A549 (cell line): ENCODE measurements at regions not wholly inside any gene's neighbourhood (a gene's known extent, or its start where the extent isn't known, plus 50 kb on each side); places are given as distances from the start of the nearest gene placed in this dataset.

Experiments used
- ATAC-seq, 2 experiments: fragments of 200-7000 bp in 1 of 2; fragments of >200 bp in 1 of 2; cut with Nextera tagmentation in 1 of 2; cut with Tn5 transposase in 1 of 2; 3 replicates each; pipeline versions ENCODE4 v1.8.0 to v1.9.1; 2018 to 2020; ENCODE audit warnings: mild to moderate bottlenecking in 1 of 2, moderate library complexity in 1 of 2
- CTCF ChIA-PET: fragments of 300-600 bp; sonication (Branson Sonifier 250); formaldehyde crosslinking; extraction: SDS; loops from one replicate; lab custom pipeline; 2021; ENCODE audit warnings: antibody characterized with exemption, inconsistent platforms; lab: Yijun Ruan, JAX
- POLR2A ChIA-PET: fragments of 350-600 bp; formaldehyde crosslinking; extraction: SDS; loops from one replicate; lab custom pipeline; 2021; ENCODE audit warnings: antibody characterized with exemption, inconsistent platforms; lab: Yijun Ruan, JAX
- DNase-seq, 2 experiments: peaks; one replicate each; pipeline versions ENCODE4 v3.0.0 to v3.0.0-alpha.2; 2011 to 2016; ENCODE audit warnings: low read depth in 1 of 2, low spot score in 1 of 2
- FAIRE-seq: peaks from 2 replicates; lab custom pipeline; 2011; peaks lifted over from hg19 to GRCh38; lab: Jason Lieb, UNC
- H3K27ac ChIP-seq, 2 experiments: fragments of >200 bp; sonication (Bioruptor Twin); formaldehyde crosslinking; 3 replicates each; pipeline ENCODE4 v1.5.1; 2016 to 2017
- H3K4me1 ChIP-seq: fragments of >200 bp; sonication (Bioruptor Twin); formaldehyde crosslinking; 3 replicates; pipeline ENCODE4 v1.6.1; 2016
- H3K4me2 ChIP-seq: fragments of >200 bp; sonication (Bioruptor Twin); formaldehyde crosslinking; 3 replicates; pipeline ENCODE4 v1.6.1; 2016
- H3K4me3 ChIP-seq: fragments of >200 bp; sonication (Bioruptor Twin); formaldehyde crosslinking; 3 replicates; pipeline ENCODE4 v1.5.1; 2016
- H3K9me3 ChIP-seq: fragments of >200 bp; sonication (Bioruptor Twin); formaldehyde crosslinking; 3 replicates; pipeline ENCODE4 v1.6.1; 2016
- ATOH8 ChIP-seq: fragments of 250-450 bp; sonication (Bioruptor Pico); IDR thresholded peaks from 2 replicates; pipeline ENCODE4 v1.5.0; 2020; ENCODE audit warnings: low read depth, mild to moderate bottlenecking, moderate library complexity
- BHLHE40 ChIP-seq: IDR thresholded peaks from 2 replicates; pipeline ENCODE4 v1.6.1; 2012; ENCODE audit warnings: low read depth, low read length, inconsistent platforms
- CBX2 ChIP-seq: fragments of 200-600 bp; sonication (generic); IDR thresholded peaks from 2 replicates; pipeline ENCODE4 v1.6.1; 2016; ENCODE audit warnings: low read depth, mild to moderate bottlenecking, borderline replicate concordance
- CBX8 ChIP-seq: fragments of 200-600 bp; sonication (generic); IDR thresholded peaks from 2 replicates; pipeline ENCODE4 v1.6.1; 2016
- EHMT2 ChIP-seq: fragments of 200-600 bp; sonication (generic); IDR thresholded peaks from 2 replicates; pipeline ENCODE4 v1.6.1; 2016; ENCODE audit warnings: antibody characterized with exemption, low read depth, mild to moderate bottlenecking, moderate library complexity
- FOSL2 ChIP-seq, 2 experiments: fragments of 450-650 bp in 1 of 2; fragments of >200 bp in 1 of 2; sonication (Bioruptor Twin) in 1 of 2; formaldehyde crosslinking; IDR thresholded peaks; 2 replicates each; pipeline versions ENCODE4 v1.5.0 to v1.6.1; 2016 to 2020; ENCODE audit warnings: mild to moderate bottlenecking in 1 of 2, moderate library complexity in 1 of 2
- FOXS1 ChIP-seq: fragments of 250-450 bp; sonication (Bioruptor Pico); IDR thresholded peaks from 2 replicates; pipeline ENCODE4 v1.5.0; 2020; ENCODE audit warnings: mild to moderate bottlenecking, moderate library complexity
- HEYL ChIP-seq: fragments of 250-450 bp; sonication (Bioruptor Pico); IDR thresholded peaks from 2 replicates; pipeline ENCODE4 v1.8.0; 2021; ENCODE audit warnings: mild to moderate bottlenecking, moderate library complexity
- JUN ChIP-seq, 2 experiments: fragments of >200 bp; sonication (Bioruptor Twin); formaldehyde crosslinking; IDR thresholded peaks; 2 replicates in 1 of 2; 3 replicates in 1 of 2; pipeline ENCODE4 v1.6.1; 2016 to 2017
- MAFK ChIP-seq: fragments of 450-650 bp; IDR thresholded peaks from 2 replicates; pipeline ENCODE4 v1.6.1; 2014; ENCODE audit not compliant: partially characterized antibody
- MAZ ChIP-seq: fragments of 150-350 bp; IDR thresholded peaks from 2 replicates; pipeline ENCODE4 v1.6.1; 2014; ENCODE audit warnings: antibody characterized with exemption, low read depth, low read length, borderline replicate concordance
- MYC ChIP-seq: IDR thresholded peaks from 2 replicates; pipeline ENCODE4 v1.6.1; 2012; ENCODE audit warnings: mild to moderate bottlenecking, inconsistent platforms, low read length, improper control_type of control experiment, borderline replicate concordance
- NFE2L2 ChIP-seq: fragments of 150-350 bp; conservative IDR thresholded peaks from 2 replicates; pipeline ENCODE4 v1.6.1; 2014; ENCODE audit warnings: low read length
- NR3C1 ChIP-seq: fragments of >200 bp; sonication (Bioruptor Twin); formaldehyde crosslinking; IDR thresholded peaks from 3 replicates; pipeline ENCODE4 v1.6.1; 2017
- PBX3 ChIP-seq: IDR thresholded peaks from 2 replicates; pipeline ENCODE4 v1.6.1; 2012
- PHF8 ChIP-seq: fragments of 200-600 bp; sonication (generic); IDR thresholded peaks from 2 replicates; pipeline ENCODE4 v1.6.1; 2016; ENCODE audit warnings: low read depth, mild to moderate bottlenecking, antibody characterized with exemption, moderate library complexity, borderline replicate concordance
- POLR2A ChIP-seq: IDR thresholded peaks from 2 replicates; pipeline ENCODE4 v1.6.1; 2012; ENCODE audit warnings: mild to moderate bottlenecking, low read length
- RCOR1 ChIP-seq: fragments of 150-350 bp; IDR thresholded peaks from 2 replicates; pipeline ENCODE4 v1.6.1; 2014; ENCODE audit warnings: antibody characterized with exemption, low read length, low read depth
- SREBF2 ChIP-seq: fragments of 450-650 bp; IDR thresholded peaks from 2 replicates; pipeline ENCODE4 v1.6.1; 2014; ENCODE audit warnings: mild to moderate bottlenecking, moderate library complexity
- TFCP2L1 ChIP-seq: fragments of 250-450 bp; sonication (Bioruptor Pico); IDR thresholded peaks from 2 replicates; pipeline ENCODE4 v1.5.0; 2021; ENCODE audit warnings: mild to moderate bottlenecking
- ZC3H11A ChIP-seq: fragments of 450-650 bp; IDR thresholded peaks from 2 replicates; pipeline ENCODE4 v1.6.1; 2014; ENCODE audit warnings: antibody characterized with exemption, mild to moderate bottlenecking
- ZSCAN20 ChIP-seq: fragments of 250-450 bp; sonication (Bioruptor Pico); IDR thresholded peaks from 2 replicates; pipeline ENCODE4 v1.8.0; 2022; ENCODE audit warnings: mild to moderate bottlenecking, moderate library complexity
- WGBS: methylation state at CpG from one replicate; pipeline ENCODE4 v1.1.6; 2017; ENCODE audit errors: missing lambda C conversion rate; 5-methylcytosine and 5-hydroxymethylcytosine counted together
- TF ChIP-seq, protein P1 (sequence below): fragments of 150-350 bp; IDR thresholded peaks from 2 replicates; pipeline ENCODE4 v1.6.1; 2014; ENCODE audit warnings: low read depth, mild to moderate bottlenecking, low read length
- TF ChIP-seq, protein P2 (sequence below): fragments of 200-600 bp; sonication (generic); IDR thresholded peaks from 2 replicates; pipeline ENCODE4 v1.6.1; 2016; ENCODE audit warnings: antibody characterized with exemption, mild to moderate bottlenecking, moderate library complexity
- TF ChIP-seq, protein P3 (sequence below): fragments of 450-650 bp; IDR thresholded peaks from 2 replicates; pipeline ENCODE4 v1.6.1; 2014; ENCODE audit warnings: antibody characterized with exemption
- TF ChIP-seq, protein P4 (sequence below): fragments of >200 bp; sonication (Bioruptor Twin); formaldehyde crosslinking; IDR thresholded peaks from 3 replicates; pipeline ENCODE4 v1.6.1; 2016

GRCh38 chr1:232388363-232388762 is 241.6 kb downstream of the SIPA1L2 start:
- POLR2A ChIA-PET, result no interaction called here
- Histone ChIP-seq H3K27ac (no peak overlapping the region), H3K9me3 (no peaks in the 10 kb centered on the region), H3K4me2 (no peak overlapping the region), H3K4me3 (no peak overlapping the region), H3K4me1 (no peaks in the 10 kb centered on the region)
- FAIRE-seq (no peak), DNase-seq (no peak), ATAC-seq (no peak)
- TF ChIP-seq MAFK (peak; percentile 95), MAZ (no peak)
- 66% methylated on average over 3 of the region's 3 CpGs for WGBS
- CTCF ChIA-PET, result interaction anchor here (0.6 to 1.3 kb wide), 2 partner anchors 12 to 283 kb away, joined by 3 to 4 read pairs; no protein-coding TSS in a partner anchor

GRCh38 chr1:232386721-232387510 is 243.0 kb downstream of the SIPA1L2 start:
- ATAC-seq (no peak), DNase-seq (no peak), FAIRE-seq (no peak)
- ChIA-PET POLR2A (no interaction called here), CTCF (no interaction called here)
- H3K4me1 ChIP-seq, result no peaks in the 10 kb centered on the region
- H3K9me3 ChIP-seq, result no peaks in the 10 kb centered on the region
- no peak for TF ChIP-seq ATOH8 (CRISPR knock-in tag)
- no peak for TF ChIP-seq NFE2L2
- no peak for TF ChIP-seq ZSCAN20 (CRISPR knock-in tag)
- TF ChIP-seq, protein P1, sequence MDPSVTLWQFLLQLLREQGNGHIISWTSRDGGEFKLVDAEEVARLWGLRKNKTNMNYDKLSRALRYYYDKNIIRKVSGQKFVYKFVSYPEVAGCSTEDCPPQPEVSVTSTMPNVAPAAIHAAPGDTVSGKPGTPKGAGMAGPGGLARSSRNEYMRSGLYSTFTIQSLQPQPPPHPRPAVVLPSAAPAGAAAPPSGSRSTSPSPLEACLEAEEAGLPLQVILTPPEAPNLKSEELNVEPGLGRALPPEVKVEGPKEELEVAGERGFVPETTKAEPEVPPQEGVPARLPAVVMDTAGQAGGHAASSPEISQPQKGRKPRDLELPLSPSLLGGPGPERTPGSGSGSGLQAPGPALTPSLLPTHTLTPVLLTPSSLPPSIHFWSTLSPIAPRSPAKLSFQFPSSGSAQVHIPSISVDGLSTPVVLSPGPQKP, result no peak
- no peak for TF ChIP-seq CBX2
- TF ChIP-seq ZC3H11A, result no peak
- no peak for TF ChIP-seq POLR2A
- no peak for TF ChIP-seq PBX3
- TF ChIP-seq MAFK, result no peak
- TF ChIP-seq FOXS1, result no peak
- no peak for TF ChIP-seq NR3C1
- no peak for TF ChIP-seq TFCP2L1 (CRISPR knock-in tag)
- TF ChIP-seq MYC, result no peak
- no peak for TF ChIP-seq HEYL
- TF ChIP-seq FOSL2 (IDR thresholded peaks at IDR 0.05), result no peak
- no peak for TF ChIP-seq FOSL2 (CRISPR knock-in tag; IDR thresholded peaks at IDR 0.05)
- H3K4me2 ChIP-seq, result no peak overlapping the region
- H3K4me3 ChIP-seq, result no peak overlapping the region
- WGBS, result 74% methylated on average over 8 of the region's 9 CpGs
- no peak overlapping the region for H3K27ac ChIP-seq

GRCh38 chr1:232386294-232386693 is 243.6 kb downstream of the SIPA1L2 start:
- no peak for ATAC-seq
- Histone ChIP-seq H3K4me1 (no peaks in the 10 kb centered on the region), H3K4me2 (no peak overlapping the region), H3K4me3 (no peak overlapping the region), H3K27ac (no peak overlapping the region), H3K9me3 (no peaks in the 10 kb centered on the region)
- FAIRE-seq, result no peak
- CTCF ChIA-PET, result no interaction called here
- 77% methylated on average over 9 of the region's 9 CpGs for WGBS
- no peak for DNase-seq
- POLR2A ChIA-PET, result no interaction called here
- TF ChIP-seq BHLHE40 (no peak), SREBF2 (no peak), CBX8 (no peak), RCOR1 (no peak), FOSL2 (IDR thresholded peaks at IDR 0.05) (no peak), FOSL2 (CRISPR knock-in tag; IDR thresholded peaks at IDR 0.05) (no peak), JUN (IDR thresholded peaks at IDR 0.05) (no peak), EHMT2 (no peak), PHF8 (no peak), HEYL (no peak)
- TF ChIP-seq, protein P2, sequence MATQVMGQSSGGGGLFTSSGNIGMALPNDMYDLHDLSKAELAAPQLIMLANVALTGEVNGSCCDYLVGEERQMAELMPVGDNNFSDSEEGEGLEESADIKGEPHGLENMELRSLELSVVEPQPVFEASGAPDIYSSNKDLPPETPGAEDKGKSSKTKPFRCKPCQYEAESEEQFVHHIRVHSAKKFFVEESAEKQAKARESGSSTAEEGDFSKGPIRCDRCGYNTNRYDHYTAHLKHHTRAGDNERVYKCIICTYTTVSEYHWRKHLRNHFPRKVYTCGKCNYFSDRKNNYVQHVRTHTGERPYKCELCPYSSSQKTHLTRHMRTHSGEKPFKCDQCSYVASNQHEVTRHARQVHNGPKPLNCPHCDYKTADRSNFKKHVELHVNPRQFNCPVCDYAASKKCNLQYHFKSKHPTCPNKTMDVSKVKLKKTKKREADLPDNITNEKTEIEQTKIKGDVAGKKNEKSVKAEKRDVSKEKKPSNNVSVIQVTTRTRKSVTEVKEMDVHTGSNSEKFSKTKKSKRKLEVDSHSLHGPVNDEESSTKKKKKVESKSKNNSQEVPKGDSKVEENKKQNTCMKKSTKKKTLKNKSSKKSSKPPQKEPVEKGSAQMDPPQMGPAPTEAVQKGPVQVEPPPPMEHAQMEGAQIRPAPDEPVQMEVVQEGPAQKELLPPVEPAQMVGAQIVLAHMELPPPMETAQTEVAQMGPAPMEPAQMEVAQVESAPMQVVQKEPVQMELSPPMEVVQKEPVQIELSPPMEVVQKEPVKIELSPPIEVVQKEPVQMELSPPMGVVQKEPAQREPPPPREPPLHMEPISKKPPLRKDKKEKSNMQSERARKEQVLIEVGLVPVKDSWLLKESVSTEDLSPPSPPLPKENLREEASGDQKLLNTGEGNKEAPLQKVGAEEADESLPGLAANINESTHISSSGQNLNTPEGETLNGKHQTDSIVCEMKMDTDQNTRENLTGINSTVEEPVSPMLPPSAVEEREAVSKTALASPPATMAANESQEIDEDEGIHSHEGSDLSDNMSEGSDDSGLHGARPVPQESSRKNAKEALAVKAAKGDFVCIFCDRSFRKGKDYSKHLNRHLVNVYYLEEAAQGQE, result no peak
- TF ChIP-seq, protein P3, sequence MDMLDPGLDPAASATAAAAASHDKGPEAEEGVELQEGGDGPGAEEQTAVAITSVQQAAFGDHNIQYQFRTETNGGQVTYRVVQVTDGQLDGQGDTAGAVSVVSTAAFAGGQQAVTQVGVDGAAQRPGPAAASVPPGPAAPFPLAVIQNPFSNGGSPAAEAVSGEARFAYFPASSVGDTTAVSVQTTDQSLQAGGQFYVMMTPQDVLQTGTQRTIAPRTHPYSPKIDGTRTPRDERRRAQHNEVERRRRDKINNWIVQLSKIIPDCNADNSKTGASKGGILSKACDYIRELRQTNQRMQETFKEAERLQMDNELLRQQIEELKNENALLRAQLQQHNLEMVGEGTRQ, result no peak
- TF ChIP-seq, protein P4, sequence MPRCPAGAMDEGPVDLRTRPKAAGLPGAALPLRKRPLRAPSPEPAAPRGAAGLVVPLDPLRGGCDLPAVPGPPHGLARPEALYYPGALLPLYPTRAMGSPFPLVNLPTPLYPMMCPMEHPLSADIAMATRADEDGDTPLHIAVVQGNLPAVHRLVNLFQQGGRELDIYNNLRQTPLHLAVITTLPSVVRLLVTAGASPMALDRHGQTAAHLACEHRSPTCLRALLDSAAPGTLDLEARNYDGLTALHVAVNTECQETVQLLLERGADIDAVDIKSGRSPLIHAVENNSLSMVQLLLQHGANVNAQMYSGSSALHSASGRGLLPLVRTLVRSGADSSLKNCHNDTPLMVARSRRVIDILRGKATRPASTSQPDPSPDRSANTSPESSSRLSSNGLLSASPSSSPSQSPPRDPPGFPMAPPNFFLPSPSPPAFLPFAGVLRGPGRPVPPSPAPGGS, result no peak
- TF ChIP-seq, all 56 proteins: peak for 0
